ENCODE measurements at regions not wholly inside any gene's neighbourhood (a gene's known extent, or its start where the extent isn't known, plus 50 kb on each side); places are given as distances from the start of the nearest gene placed in this dataset.
"Not testable (repeated sequence)": the region's sequence is repeated elsewhere in the genome, so short reads cannot be mapped to it uniquely, and the experiment has no call there.

DNA sequence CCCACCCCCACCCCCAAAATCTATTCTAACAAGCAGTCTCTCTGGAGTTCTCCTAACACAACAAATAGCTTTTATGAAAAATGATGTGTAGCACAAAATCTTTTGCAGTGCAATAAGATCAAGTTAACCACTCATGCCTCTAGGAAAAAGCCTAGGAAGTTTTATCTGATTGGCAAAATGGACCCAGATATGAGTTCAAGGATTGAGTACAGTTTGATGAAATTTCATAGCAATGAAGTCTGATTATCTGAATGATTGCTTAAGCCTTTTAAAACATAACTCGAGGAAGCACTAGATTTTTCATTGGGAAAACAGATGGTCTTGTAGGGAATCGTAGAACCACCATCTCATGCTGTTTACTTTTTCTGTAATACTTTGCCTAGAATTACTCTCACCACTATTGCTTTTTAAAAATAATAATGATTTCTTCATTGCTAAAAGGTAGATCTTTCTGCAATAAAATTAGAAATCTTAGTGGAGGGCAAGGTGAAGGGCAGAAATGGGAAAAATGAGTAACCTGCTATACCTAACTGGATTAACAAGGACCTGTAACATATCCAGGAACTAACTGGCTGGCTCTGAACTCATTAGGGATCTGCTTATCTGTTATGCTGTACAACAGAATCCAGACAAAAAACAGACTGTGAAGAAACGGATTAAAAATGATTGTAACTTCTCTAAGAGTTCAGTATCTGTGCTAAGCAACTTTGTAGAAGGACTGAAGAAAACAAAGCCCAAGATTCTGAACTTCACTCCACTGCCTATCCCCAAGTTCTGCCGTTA lies 73.7 kb upstream of the ETAA1 start:
- no peak for DNase-seq

DNA sequence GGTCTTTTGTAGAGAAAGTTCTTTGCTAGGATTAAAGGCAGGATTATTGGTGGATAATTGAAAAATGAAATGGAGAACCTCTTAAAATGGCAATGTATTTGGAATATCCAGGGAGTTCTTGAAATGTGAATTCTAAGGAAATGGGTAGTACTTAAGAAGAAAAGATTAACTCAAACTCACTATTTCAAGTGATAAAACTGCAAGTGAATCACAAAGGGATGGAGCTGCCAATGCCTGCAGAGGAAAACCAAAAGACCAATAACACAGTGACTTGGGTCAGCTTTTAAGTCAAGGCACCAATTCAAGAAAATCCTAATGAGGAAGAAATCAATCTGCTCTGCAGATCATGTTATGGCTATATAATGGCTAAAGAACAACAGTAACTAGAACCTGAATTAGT lies 67.6 kb upstream of the ETAA1 start:
- DNase-seq, result no peak

DNA sequence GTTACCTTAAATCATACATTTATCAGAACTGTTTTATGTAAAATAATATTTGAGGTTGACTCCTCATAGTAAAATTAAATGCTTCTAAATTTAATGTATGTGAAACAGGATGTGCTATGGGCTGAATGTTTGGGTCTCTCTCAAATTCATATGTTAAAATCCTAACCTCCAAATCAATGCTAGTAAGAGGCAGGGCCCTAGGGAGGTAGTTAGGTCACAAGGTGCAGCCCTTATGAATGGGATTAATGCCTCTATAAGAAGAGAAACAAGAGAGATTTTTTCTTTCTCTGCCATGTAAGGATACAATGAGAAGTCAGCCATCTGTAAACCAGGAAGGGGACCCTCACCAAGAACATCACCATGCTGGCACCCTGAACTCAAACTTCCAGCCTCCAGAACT lies 67.2 kb upstream of the ETAA1 start:
- no peak for DNase-seq

DNA sequence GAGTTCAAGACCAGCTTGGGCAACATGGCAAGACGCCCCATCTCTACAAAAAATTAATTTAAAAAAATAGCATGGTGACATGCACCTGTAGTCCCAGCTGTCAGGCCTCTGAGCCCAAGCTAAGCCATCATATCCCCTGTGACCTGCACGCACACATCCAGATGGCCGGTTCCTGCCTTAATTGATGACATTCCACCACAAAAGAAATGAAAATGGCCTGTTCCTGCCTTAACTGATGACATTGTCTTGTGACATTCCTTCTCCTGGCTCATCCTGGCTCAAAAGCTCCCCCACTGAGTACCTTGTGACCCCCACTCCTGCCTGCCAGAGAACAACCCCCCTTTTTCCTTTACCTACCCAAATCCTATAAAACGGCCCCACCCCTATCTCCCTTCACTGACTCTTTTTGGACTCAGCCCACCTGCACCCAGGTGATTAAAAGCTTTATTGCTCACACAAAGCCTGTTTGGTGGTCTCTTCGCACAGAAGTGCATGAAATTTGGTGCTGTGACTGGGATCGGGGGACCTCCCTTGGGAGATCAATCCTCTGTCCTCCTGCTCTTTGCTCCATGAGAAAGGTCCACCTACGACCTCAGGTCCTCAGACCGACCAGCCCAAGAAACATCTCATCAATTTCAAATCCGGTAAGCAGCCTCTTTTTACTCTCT lies 65.6 kb upstream of the ETAA1 start:
- DNase-seq, result not testable (repeated sequence)

DNA sequence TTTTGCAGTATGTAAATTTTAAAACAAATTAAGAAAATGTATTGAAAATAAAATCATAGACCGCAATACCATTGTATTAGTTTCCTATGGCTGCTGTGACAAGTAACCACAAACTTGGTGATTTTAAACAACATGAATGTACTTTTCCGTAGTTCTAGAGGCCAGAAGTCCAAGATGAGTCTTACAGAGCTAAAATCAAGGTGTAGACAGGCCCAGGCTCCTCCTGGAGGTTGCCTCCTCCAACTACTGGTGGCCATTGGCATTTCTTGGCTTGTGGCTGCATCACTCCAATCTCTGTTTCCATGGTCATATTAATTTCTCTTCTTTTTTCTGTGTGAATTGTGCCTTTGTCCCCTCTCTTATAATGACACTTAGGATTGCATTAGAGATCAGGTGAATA lies 59.2 kb upstream of the ETAA1 start:
- no peak for DNase-seq

DNA sequence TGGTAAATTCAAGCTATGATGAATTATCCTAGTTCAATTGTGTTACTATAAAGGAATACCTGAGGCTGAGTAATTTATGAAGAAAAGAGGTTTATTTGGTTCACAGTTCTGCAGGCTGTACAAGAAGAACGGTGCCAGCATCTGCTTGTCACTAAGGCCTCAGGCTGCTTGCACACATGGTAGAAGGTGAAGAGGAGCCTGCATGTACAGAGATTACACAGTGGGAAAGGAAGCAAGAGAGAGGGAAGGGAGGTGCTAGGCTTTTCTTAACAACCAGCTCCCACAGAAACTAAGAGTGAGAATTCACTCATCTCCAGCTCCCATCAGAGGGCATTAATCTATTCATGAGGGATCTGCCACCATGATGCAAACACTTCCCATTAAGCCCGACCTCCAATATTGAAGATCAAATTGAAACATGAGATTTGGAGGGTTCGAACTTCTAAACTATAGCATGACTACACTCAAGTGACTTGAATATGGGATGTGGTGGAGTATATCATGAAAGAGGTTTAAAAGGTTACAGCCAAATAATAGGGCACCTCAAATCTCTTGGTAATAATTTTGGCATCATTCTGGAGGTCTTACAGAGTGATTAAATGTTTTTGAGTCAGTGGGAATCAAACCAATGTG lies 58.4 kb upstream of the ETAA1 start:
- no peak for DNase-seq

DNA sequence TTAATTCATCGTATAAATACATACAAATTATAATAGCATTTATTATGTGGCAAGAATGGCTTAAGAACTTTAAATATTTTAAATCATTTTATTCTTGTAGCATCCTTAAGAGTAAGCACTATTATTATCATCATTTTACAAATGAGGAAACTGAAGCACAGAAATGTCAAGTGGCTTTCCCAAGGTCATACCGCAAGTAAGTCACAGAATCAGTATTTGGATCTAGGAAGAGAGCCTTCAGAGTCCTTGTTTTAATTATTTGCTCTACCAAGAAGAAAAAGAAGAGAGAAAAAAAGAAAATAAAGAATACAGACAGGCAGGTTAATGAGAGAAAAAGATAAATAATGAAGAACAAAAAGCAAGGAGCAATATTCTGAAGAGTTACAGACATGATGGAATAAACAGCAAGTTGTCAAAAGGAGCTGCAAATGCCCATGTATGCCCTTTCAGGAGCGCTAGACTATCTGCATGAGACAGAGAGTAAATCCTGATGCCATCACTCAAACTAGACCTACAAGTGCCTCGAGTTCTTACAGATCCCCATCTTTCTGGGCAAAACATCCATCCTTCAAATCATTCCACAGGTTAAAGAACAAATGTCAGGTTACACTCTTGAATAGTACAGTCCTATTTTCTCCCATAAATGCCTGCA lies 57.8 kb upstream of the ETAA1 start:
- DNase-seq, result no peak

DNA sequence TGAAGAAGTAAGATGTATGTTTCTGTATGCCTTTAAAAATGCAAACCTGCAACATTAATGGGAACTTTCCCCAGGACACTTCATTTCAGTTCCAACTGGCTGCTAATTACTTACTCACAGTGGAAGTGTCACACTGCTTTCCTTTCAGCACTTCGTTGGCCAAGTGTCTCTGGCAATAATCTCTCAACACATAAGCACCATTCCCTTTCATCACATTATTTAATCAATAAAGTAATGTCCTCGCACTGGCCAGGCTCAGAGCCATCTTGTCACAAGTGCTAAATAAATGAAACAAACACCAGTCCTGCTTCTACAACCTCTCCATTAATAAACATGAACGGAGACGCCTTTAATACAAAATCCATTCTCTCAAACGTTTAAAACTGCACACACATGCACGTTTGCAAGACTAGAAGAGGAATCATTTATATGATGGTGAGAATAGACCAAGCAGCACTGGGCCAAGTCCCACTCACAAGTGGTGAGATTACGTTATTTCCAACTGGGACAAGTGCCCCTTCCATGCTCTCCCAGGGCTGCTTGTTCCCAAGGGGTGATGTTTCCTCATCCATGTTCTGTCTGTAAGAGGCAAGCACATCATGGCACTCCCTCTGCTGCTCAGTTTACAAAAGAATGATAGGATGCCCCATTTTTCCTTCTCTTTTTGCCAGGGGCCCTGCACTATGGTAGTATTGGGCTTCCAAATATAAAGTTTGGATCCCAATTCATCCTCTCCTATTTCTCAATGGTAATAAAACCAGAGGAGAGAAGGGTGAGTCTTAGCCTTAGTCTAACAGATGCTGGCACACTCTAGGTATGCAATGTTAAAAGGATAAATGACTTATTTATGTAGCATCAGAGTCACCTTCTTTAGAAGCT lies 56.8 kb upstream of the ETAA1 start:
- no peak for DNase-seq

DNA sequence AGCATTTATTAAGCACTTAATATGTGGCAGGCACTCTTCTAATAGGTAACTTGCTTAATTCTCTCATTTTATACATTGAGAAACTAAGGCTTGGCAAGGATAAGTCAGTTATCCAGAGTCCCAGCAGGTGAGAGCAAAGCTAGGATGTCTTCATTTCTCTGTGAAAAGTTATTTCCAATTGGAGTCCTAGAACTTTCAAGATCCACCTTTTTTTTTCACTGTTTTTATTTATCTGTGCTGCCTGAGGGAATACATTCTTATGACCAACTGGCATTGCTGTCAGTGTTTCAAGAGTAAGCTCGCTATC lies 56.2 kb upstream of the ETAA1 start:
- DNase-seq, result no peak

DNA sequence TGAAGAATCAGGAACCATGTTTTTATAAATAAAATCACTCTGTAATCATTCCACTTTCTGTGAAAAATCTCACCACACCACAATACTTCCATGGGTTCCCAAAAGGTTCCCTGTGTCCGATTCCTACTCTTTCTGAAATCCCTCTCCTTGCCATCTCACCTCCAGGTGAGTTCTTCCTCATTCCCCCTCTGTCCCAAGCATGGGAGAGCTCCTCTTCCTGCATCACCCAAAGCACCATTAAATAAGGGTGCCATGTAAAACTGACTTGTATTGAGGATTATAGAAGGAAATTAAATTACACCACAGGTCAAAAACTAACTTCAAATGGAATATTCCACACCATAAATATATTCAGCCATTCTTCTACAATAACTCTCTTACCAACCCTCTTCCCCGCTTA lies 55.8 kb upstream of the ETAA1 start:
- no peak for DNase-seq

DNA sequence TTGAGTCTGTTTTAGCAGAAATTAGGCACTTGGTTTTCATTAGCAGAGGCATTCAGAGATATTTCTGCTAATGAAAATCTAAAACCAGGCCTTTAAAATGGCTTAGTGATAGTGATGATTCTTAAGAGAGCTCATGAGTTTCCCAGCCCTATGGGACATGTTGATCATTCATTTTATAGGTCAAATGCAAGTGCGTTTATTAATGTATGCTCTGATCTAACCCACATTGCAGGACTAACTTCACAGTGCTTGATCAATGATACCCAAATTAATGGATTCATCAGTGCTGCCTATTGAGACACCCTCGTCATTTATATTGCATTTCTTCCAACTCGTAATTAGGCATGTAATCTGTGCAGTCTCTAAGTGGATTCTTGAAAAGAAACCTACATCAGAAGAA lies 54.7 kb upstream of the ETAA1 start:
- DNase-seq, result no peak

DNA sequence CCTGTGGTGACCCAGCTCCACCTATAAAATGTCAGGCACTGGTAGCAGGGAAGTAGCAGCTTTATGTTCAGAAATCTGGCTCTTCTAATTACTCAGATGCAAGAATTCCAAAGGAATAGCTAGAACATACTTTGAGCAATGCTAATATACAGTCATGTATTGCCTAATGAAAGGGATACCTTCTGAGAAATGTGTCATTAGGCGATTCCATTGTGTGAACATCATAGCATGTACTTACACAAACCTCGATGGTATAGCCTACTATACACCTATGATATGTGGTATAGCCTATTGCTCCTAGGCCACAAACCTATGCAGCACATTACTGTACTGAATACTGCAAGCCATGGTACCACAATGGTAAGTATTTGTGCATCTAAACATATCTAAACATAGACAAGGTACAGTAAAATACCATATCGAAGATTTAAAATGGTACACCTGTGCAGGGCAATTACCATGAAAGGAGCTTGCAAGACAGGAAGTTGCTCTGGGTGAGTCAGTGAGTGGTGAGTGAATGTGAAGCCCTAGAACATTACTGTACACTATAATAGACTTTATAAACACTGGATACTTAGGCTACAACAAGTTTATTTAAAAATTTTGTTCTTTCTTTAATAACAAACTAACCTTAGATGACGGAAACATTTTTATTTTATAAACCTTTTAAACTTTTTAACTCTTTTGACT lies 50.3 kb upstream of the ETAA1 start:
- DNase-seq, result no peak

Data from amygdala (tissue), 56 donors.